K562 (cell line): ENCODE measurements at regions not wholly inside any gene's neighbourhood (a gene's known extent, or its start where the extent isn't known, plus 50 kb on each side); places are given as distances from the start of the nearest gene placed in this dataset.

Experiments used
- ATAC-seq: fragments of 200-7000 bp; cut with Tn5 transposase; 3 replicates; pipeline ENCODE4 v1.9.1; 2020; ENCODE audit warnings: moderate library complexity
- BruUV-seq: library from RNA; stranded (reverse); fragments of 400-500 nt; replicated peaks from 2 replicates; lab custom pipeline; 2021; lab: Mats Ljungman, UMichigan
- CTCF ChIA-PET: fragments of 300-600 bp; formaldehyde crosslinking; extraction: SDS; loops from one replicate; lab custom pipeline; 2021; ENCODE audit warnings: low intra/inter-chr PET ratio; lab: Yijun Ruan, JAX
- POLR2A ChIA-PET: fragments of 300-600, 350-650 bp; sonication (Branson Sonifier 250); formaldehyde crosslinking; extraction: SDS; loops from one replicate; lab custom pipeline; 2021; ENCODE audit warnings: antibody characterized with exemption, inconsistent platforms; lab: Yijun Ruan, JAX
- DNase-seq, 4 experiments: peaks; one replicate each; pipeline versions ENCODE4 v3.0.0 to v3.0.0-alpha.2; 2011 to 2018; ENCODE audit warnings: low spot score in 3 of 4, mixed read lengths in 3 of 4; ENCODE audit errors: extremely low read depth in 1 of 4
- FAIRE-seq: peaks from 2 replicates; lab custom pipeline; 2011; peaks lifted over from hg19 to GRCh38; lab: Jason Lieb, UNC
- H2AFZ ChIP-seq: 2 replicates; pipeline ENCODE4 v1.6.0; 2011; ENCODE audit warnings: low read depth, low read length, control low read depth, inconsistent platforms
- H3K27ac ChIP-seq: fragments of 200-600 bp; 3 replicates; pipeline ENCODE4 v1.8.0; 2011; ENCODE audit warnings: low read depth, mild to moderate bottlenecking, control low read depth, inconsistent platforms, low read length, moderate library complexity, mixed read lengths; ENCODE audit errors: extremely low read depth
- H3K27me3 ChIP-seq, 2 experiments: fragments of 300-600 bp in 1 of 2; 2 replicates in 1 of 2; 3 replicates in 1 of 2; pipeline versions ENCODE4 v1.6.0 to v1.8.0; 2011; ENCODE audit warnings: inconsistent platforms in 2 of 2, low read length in 2 of 2, mild to moderate bottlenecking in 1 of 2, mixed read lengths in 1 of 2, moderate library complexity in 1 of 2; ENCODE audit not compliant: control insufficient read depth in 2 of 2, insufficient read depth in 2 of 2
- H3K36me3 ChIP-seq: fragments of 300-600 bp; 3 replicates; pipeline ENCODE4 v1.8.0; 2011; ENCODE audit warnings: mild to moderate bottlenecking, low read length, inconsistent platforms; ENCODE audit not compliant: control insufficient read depth, insufficient read depth
- H3K4me1 ChIP-seq, 2 experiments: fragments of 200-600 bp in 1 of 2; replicated peaks in 1 of 2; 2 replicates in 1 of 2; 3 replicates in 1 of 2; pipeline versions ENCODE4 v1.5.1 to v1.8.0; 2011; ENCODE audit warnings: inconsistent platforms in 2 of 2, low read length in 2 of 2, mild to moderate bottlenecking in 1 of 2, mixed read lengths in 1 of 2, moderate library complexity in 1 of 2; ENCODE audit not compliant: control insufficient read depth in 2 of 2, insufficient read depth in 2 of 2
- H3K4me2 ChIP-seq: 2 replicates; pipeline ENCODE4 v1.6.1; 2011; ENCODE audit warnings: low read length, control low read depth, inconsistent platforms, mixed read lengths; ENCODE audit not compliant: insufficient read depth
- H3K4me3 ChIP-seq: fragments of 200-600 bp; sonication (generic), shearing (Covaris generic); 2 replicates; pipeline ENCODE4 v1.5.1; 2016; ENCODE audit warnings: control low read depth, inconsistent platforms
- H3K79me2 ChIP-seq: fragments of 200-600 bp; 3 replicates; pipeline ENCODE4 v1.8.0; 2011; ENCODE audit warnings: low read length, inconsistent platforms; ENCODE audit not compliant: control insufficient read depth, insufficient read depth
- H3K9ac ChIP-seq, 2 experiments: 2 replicates each; pipeline versions ENCODE4 v1.6.0 to v1.6.1; 2011; ENCODE audit warnings: low read depth in 2 of 2, low read length in 2 of 2, control low read depth in 1 of 2, inconsistent platforms in 1 of 2, mild to moderate bottlenecking in 1 of 2, mixed read lengths in 1 of 2; ENCODE audit not compliant: insufficient read depth in 1 of 2
- H3K9me1 ChIP-seq: one replicate; pipeline ENCODE4 v1.6.0; 2011; ENCODE audit warnings: inconsistent platforms, mild to moderate bottlenecking, low read length, moderate library complexity; ENCODE audit not compliant: control insufficient read depth, insufficient read depth
- H3K9me3 ChIP-seq: replicated peaks from 2 replicates; pipeline ENCODE4 v1.5.1; 2011; ENCODE audit warnings: low read depth, low read length, inconsistent platforms; ENCODE audit not compliant: control insufficient read depth, insufficient read depth
- H4K20me1 ChIP-seq: replicated peaks from 2 replicates; pipeline ENCODE4 v1.6.1; 2011; ENCODE audit warnings: low read length, inconsistent platforms, mixed read lengths; ENCODE audit not compliant: control insufficient read depth, insufficient read depth
- ASH1L ChIP-seq: fragments of 450-650 bp; IDR thresholded peaks from 2 replicates; pipeline ENCODE4 v1.6.1; 2018; ENCODE audit warnings: borderline replicate concordance, mild to moderate bottlenecking, low read depth; ENCODE audit not compliant: partially characterized antibody
- CTBP1 ChIP-seq: fragments of 450-650 bp; IDR thresholded peaks from 2 replicates; pipeline ENCODE4 v1.6.1; 2016; ENCODE audit warnings: borderline replicate concordance
- DMBX1 ChIP-seq: fragments of 250-450 bp; sonication (Bioruptor Pico); IDR thresholded peaks from 2 replicates; pipeline ENCODE4 v1.8.0; 2022; ENCODE audit warnings: inconsistent platforms, mild to moderate bottlenecking, moderate library complexity, borderline replicate concordance
- ETV1 ChIP-seq: fragments of 450-650 bp; conservative IDR thresholded peaks from 2 replicates; pipeline ENCODE4 v1.6.1; 2016; ENCODE audit warnings: missing genetic modification characterization, control low read depth, low read depth, missing compliant biosample characterization
- KLF13 ChIP-seq: fragments of 450-650 bp; IDR thresholded peaks from 2 replicates; pipeline ENCODE4 v1.6.1; 2016; ENCODE audit warnings: missing genetic modification characterization, low read depth, mild to moderate bottlenecking, missing compliant biosample characterization, moderate library complexity, borderline replicate concordance
- PHB ChIP-seq: fragments of 250-450 bp; sonication (Bioruptor Pico); IDR thresholded peaks from 2 replicates; pipeline ENCODE4 v1.5.0; 2021
- RBBP5 ChIP-seq: fragments of 200-600 bp; sonication (generic); IDR thresholded peaks from 2 replicates; pipeline ENCODE4 v1.6.1; 2012; ENCODE audit warnings: borderline replicate concordance, mild to moderate bottlenecking, low read length, control low read depth, inconsistent platforms; ENCODE audit not compliant: insufficient read depth, poor library complexity, severe bottlenecking
- RHOXF2B ChIP-seq: fragments of 250-450 bp; sonication (Bioruptor Pico); conservative IDR thresholded peaks from 2 replicates; pipeline ENCODE4 v1.5.1; 2021
- ZNF778 ChIP-seq: fragments of 450-650 bp; formaldehyde crosslinking; IDR thresholded peaks from 2 replicates; pipeline ENCODE4 v1.4.0; 2020; ENCODE audit warnings: mild to moderate bottlenecking, moderate library complexity
- WGBS: fragments of 100-300 bp; shearing (Covaris generic); methylation state at CpG from one replicate; pipeline ENCODE4 v1.1.6; 2016; ENCODE audit warnings: low coverage, mixed read lengths; ENCODE audit not compliant: insufficient coverage; ENCODE audit errors: missing lambda C conversion rate; 5-methylcytosine and 5-hydroxymethylcytosine counted together
- in situ Hi-C: fragments of 300-500 bp; cut with MboI; formaldehyde crosslinking; loops from 4 replicates; pipeline ENCODE4 v1.15.0; 2018; ENCODE audit warnings: inconsistent platforms, mixed read lengths
- intact Hi-C: fragments of 100-400 bp; cut with micrococcal nuclease; formaldehyde crosslinking; loops from 2 replicates; pipeline ENCODE4 v1.14.2; 2022
- TF ChIP-seq, protein P1 (sequence below): sonication (generic); formaldehyde crosslinking; IDR thresholded peaks from 2 replicates; pipeline ENCODE4 v1.4.0; 2020; ENCODE audit warnings: mild to moderate bottlenecking, missing genetic modification reagents
- TF ChIP-seq, protein P2 (sequence below): fragments of 250-450 bp; sonication (Bioruptor Pico); IDR thresholded peaks from 2 replicates; pipeline ENCODE4 v1.5.0; 2021

DNA sequence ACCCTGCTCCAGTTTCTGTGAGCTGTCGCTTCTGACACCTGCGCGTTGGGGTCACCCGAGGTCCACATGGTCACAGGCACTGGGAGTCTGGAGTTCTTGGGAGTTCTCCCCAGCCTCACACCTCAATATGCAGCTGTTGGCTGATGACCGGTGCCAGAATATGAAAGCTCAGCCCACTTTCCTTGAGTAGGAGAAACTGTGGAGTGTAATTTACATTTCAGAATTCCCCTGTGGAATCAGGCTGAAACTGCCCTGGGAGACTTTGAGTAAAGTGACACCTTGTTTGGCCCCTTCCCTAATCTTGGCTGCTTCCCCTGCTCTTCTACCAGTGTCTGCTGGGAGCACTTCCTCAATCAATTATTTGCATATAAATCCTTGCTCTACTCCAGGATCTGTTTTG lies 255.9 kb downstream of the NFKBIZ start:
- no peaks in the 10 kb centered on the region for H3K79me2 ChIP-seq
- no peaks in the 10 kb centered on the region for H4K20me1 ChIP-seq
- intact Hi-C loops (no loop called here), in situ Hi-C loops (no loop called here)
- CTCF ChIA-PET: no interaction called here
- H3K4me3 ChIP-seq: no peak overlapping the region
- no peaks in the 10 kb centered on the region for H3K36me3 ChIP-seq
- no peak overlapping the region for H3K9ac ChIP-seq
- H3K4me2 ChIP-seq: no peak overlapping the region
- DNase-seq: no peak
- TF ChIP-seq DMBX1: no peak
- TF ChIP-seq ASH1L: no peak
- no peaks in the 10 kb centered on the region for H3K27me3 ChIP-seq
- no peaks in the 10 kb centered on the region for H3K9me3 ChIP-seq
- no peaks in the 10 kb centered on the region for H3K9me1 ChIP-seq
- H3K27ac ChIP-seq: no peak overlapping the region
- no peaks in the 10 kb centered on the region for H3K4me1 ChIP-seq
- WGBS: 0% methylated on average over 5 of the region's 5 CpGs
- POLR2A ChIA-PET: no interaction called here
- no peak for ATAC-seq
- no peak overlapping the region for H2AFZ ChIP-seq
- BruUV-seq: no TSS peak
- no peak for FAIRE-seq

DNA sequence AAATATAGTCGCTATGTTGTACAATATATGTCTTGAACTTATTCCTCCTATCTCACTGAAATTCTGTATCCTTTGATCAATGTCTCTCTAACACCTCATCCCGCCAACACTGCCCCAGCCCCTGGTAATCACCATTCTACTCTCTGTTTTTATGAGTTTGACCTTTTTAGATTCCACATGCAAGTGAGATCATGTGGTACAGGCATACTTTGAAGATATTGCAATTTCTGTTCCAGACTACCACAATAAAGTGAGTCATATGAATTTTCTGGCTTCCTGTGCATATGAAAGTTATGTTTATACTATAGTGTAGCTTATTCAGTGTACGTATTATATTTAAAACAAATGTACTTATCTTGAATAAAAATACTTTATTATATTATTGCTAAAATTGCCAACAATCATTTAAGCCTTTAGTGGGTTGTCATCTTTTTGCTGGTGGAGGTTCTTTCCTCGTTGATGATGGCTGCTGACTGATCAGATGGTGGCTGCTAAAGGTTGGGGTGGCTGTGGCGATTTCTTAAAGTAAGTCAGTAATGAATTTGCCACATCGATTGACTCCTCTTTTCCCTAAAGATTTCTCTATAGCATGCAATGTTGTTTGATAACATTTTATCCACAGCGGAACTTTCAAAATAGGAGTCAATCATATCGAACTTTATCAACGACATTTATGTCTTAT lies 257.2 kb downstream of the NFKBIZ start:
- Histone ChIP-seq H3K9me1 (no peaks in the 10 kb centered on the region), H3K27ac (no peak overlapping the region), H3K36me3 (no peaks in the 10 kb centered on the region), H3K4me1 (no peaks in the 10 kb centered on the region), H3K9ac (no peak overlapping the region), H3K27me3 (no peaks in the 10 kb centered on the region), H3K4me3 (no peak overlapping the region), H4K20me1 (no peaks in the 10 kb centered on the region), H3K79me2 (no peaks in the 10 kb centered on the region), H2AFZ (no peak overlapping the region), H3K9me3 (no peaks in the 10 kb centered on the region), H3K4me2 (no peak overlapping the region)
- ATAC-seq: no peak
- no TSS peak for BruUV-seq
- DNase-seq: no peak
- no peak for FAIRE-seq
- in situ Hi-C loops: no loop called here
- POLR2A ChIA-PET: no interaction called here
- CTCF ChIA-PET: no interaction called here
- intact Hi-C loops: no loop called here
- 4% methylated on average over 9 of the region's 9 CpGs for WGBS
- TF ChIP-seq ASH1L (no peak), PHB (CRISPR knock-in tag) (no peak), CTBP1 (no peak), RHOXF2B (CRISPR knock-in tag) (no peak), ETV1 (no peak), KLF13 (no peak), ZNF778 (CRISPR knock-in tag) (no peak), RBBP5 (no peak)
- TF ChIP-seq, protein P1, sequence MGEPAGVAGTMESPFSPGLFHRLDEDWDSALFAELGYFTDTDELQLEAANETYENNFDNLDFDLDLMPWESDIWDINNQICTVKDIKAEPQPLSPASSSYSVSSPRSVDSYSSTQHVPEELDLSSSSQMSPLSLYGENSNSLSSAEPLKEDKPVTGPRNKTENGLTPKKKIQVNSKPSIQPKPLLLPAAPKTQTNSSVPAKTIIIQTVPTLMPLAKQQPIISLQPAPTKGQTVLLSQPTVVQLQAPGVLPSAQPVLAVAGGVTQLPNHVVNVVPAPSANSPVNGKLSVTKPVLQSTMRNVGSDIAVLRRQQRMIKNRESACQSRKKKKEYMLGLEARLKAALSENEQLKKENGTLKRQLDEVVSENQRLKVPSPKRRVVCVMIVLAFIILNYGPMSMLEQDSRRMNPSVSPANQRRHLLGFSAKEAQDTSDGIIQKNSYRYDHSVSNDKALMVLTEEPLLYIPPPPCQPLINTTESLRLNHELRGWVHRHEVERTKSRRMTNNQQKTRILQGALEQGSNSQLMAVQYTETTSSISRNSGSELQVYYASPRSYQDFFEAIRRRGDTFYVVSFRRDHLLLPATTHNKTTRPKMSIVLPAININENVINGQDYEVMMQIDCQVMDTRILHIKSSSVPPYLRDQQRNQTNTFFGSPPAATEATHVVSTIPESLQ (CRISPR knock-in tag): no peak
- TF ChIP-seq, protein P2, sequence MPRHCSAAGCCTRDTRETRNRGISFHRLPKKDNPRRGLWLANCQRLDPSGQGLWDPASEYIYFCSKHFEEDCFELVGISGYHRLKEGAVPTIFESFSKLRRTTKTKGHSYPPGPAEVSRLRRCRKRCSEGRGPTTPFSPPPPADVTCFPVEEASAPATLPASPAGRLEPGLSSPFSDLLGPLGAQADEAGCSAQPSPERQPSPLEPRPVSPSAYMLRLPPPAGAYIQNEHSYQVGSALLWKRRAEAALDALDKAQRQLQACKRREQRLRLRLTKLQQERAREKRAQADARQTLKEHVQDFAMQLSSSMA (CRISPR knock-in tag): no peak
